NOMO-1 treated with dmso at 0.1 percent for 144 hours (cell line): ENCODE measurements at regions not wholly inside any gene's neighbourhood (a gene's known extent, or its start where the extent isn't known, plus 50 kb on each side); places are given as distances from the start of the nearest gene placed in this dataset.

Experiments used
- DNase-seq: peaks from one replicate; lab custom pipeline; 2025; ENCODE audit not compliant: unreplicated experiment; lab: John Stamatoyannopoulos, UW

GRCh38 chr2:35023545-35023944 is 1332.0 kb upstream of the CRIM1 start:
- DNase-seq = no peak

- DNase-seq = no peak
Observed at GRCh38 chr2:35000453-35000852, 1355.1 kb upstream of the CRIM1 start.

DNA sequence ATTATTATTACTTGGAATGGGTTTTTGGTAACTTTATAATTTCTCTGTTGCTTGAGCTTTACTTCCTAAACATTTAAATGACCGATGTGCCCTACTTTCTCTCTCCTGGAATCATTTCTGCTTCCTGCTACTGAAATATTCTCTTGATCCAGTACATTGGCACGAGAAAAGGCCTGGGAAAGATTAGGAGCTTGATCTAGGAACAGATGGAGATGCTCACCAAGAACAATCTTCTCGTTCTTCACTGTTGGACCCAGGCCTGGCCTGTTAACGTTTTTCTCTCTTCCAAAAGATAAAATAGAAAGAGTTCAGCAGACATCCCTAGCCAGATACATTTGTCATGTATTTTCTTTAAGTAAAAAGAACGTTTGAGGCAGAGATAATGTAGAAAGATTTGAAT is 1356.8 kb upstream of the CRIM1 start:
- no peak for DNase-seq

DNA sequence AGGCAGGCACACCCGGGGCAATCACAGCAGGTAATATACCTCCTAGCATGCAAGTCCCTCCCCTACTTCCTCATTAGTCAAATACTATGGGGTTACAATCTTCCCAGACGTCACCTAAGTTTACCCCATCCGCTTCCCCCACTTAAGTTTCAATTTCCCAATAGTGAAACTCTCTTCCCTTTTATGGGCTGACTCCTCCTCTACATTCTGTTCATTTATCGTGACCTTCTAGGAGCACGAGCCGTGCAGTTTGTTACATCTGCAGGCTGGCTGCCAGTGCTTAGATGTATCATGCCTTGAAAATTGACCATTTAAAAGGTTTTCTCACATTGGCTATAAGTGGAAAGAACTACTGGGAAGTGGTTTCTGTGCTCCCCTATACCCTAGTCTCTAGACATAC is 1357.8 kb upstream of the CRIM1 start:
- peak; percentile 73 for DNase-seq

- DNase-seq = no peak
Observed at GRCh38 chr2:34995196-34995595, 1360.4 kb upstream of the CRIM1 start.

DNA sequence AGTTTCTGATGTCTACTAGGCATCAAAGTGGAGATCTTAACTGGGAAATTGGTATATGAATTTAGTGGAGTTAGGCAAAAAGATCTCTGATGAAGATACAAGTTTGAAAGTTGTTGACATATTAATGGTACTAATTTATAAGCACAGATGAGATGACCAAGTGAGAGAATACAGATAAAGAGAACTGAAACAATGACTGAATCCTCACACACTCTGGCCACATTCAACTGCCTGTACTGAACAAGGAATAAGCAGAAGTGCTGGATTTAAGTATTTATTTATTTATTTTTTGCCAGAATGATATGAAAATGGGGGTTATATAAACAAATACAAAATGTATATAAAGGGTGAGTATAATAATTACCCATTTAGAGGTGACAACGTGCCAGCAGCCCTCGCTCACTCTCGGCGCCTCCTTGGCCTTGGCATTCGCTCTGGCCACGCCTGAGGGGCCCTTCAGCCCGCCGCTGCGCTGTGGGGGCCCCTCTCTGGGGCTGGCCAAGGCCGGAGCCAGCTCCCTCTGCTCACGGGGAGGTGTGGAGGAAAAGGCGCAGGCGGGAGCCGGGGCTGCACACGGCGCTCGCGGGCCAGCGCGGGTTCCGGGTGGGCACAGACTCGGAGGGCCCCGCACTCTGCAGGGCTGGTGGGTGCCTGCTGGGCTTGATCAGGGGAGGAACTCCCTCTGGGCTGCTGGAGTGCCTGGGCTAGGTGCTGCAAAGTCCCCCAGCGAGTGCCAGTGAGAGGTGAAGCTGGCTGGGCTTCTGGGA is 1363.9 kb upstream of the CRIM1 start:
- peak; percentile 6 for DNase-seq

DNA sequence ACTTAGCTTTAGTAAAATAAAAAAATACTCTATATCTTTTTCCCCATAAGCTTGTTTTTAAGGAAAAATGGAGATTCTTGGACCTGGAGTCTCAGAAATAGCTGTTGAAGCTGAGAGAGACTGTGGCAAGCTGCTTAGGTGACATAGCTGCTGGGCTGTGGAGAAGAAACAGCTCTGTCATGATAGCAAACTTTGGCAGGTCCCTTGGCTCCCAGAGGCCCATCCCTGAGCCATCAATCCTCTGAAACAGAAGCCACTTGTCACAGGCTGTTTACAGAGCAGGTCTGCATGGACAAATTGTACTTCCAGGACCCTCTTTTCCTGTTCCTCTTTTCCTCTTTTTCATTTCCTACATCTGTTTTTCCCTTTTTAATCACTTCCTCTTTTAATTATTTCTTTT is 1370.1 kb upstream of the CRIM1 start:
- no peak for DNase-seq

DNA sequence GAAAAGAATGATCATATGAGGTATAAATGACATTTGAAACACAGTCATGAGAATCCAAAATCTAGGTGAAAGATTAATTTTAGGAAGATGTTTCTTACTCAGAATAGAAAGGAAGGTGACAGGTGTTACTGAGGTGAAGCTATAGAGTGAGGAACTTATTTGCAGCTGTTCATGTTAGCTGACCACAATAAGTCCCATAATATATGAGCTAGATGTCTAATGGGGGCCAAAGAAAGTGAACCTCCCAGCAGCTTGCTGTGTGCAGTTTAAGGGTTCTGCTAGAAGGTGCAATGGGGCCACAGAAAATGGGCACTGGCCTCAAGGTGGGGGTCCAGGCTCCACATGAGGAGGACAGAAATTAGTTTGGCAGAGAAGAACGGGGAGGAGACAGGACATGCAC is 1374.9 kb upstream of the CRIM1 start:
- DNase-seq = no peak

GRCh38 chr2:34979148-34979547 is 1376.4 kb upstream of the CRIM1 start:
- no peak for DNase-seq

DNA sequence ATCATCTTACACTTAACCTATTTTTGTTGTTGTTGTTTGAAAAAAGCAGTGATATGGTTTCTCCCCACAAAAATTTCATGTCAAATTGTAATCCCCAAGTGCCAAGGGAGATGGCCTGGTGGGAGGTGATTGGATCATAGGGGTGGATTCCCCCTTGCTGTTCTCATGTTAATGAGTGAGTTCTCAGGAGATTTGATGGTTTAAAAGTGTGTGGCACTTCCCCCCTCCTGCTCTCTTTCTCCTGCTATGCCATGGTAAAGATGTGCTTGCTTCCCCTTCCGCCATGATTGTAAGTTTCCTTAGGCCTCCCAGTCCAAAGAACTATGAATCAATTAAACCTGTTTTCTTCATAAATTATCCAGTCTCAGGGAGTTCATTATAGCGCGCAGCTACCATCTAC is 1362.7 kb upstream of the FAM98A start:
- no peak for DNase-seq

GRCh38 chr2:34954758-34955157 is 1355.7 kb upstream of the FAM98A start:
- DNase-seq = no peak

DNA sequence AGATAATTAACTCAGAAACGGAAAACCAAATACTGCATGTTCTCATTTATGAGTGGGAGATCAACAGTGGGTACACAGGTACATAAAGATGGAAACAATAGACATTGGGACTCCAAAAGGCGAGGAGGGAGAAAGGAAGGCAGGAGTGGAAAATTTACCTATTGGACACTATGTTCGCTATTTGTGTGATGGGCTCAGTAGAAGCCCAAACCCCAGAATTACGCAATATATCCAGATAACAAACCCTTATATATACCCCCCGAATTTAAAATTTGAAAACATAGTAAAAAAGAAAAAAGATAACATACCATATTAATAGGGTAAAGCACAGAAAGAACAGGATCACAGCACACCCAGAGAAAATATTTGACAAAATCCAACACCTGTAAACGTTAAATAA is 1351.7 kb upstream of the FAM98A start:
- DNase-seq = no peak

- DNase-seq = no peak
Observed at GRCh38 chr2:34949316-34949715, 1350.2 kb upstream of the FAM98A start.

GRCh38 chr2:34936089-34936488 is 1337.0 kb upstream of the FAM98A start:
- no peak for DNase-seq

GRCh38 chr2:34912084-34912483 is 1313.0 kb upstream of the FAM98A start:
- no peak for DNase-seq

DNA sequence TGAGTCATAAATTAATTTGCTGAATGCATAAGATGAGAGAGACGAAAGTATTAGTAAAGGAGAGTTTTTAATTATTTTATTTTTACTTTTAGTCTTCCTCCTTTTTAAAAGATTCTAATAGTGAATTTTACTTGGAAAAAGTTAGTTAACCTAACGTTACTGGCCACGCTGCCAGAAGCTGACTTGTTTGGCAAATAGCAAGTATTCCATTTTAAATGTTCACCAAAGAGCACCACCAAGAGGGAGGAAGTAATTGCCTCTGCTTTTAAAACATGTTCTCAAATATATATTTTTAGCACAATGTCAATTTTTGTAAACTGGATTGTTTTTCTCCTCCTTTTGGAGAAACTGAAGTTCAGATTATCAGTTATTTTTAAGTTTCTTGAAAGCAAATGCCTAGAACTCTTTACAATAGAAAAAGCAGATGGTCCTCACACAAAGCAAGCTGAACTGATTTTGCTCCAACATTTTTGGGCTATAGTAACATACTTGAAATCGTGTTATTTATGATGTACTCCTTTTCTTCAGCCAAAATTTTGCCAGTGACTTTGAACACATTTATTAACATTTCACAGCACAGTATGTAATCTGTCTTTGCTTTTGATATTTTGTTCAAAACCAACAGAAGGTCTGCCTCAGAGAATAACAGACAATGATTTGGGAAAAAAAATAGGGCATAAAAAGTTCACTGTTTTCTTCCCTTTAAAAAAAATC is 1311.0 kb upstream of the FAM98A start:
- DNase-seq = no peak

GRCh38 chr2:34907812-34908211 is 1308.7 kb upstream of the FAM98A start:
- no peak for DNase-seq

GRCh38 chr2:34901739-34902138 is 1302.6 kb upstream of the FAM98A start:
- DNase-seq = no peak

DNA sequence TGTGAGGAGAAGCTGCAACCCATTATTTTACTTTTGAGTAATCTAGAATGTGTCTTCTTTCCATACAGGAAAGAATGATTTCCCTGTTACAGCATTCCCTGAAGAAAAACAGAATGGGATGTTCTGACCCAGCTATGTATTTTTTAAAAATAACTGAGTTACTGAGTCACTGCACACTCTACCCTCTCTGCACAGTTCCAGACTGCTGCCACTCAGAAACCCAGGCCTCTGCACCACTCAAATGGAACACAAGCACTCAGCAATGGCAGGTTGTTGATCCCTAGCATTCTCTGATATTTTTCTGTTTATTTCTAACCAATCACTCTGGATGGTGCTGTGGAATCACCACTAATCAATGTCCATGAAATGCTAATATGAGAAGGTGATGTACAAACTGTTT is 1300.0 kb upstream of the FAM98A start:
- no peak for DNase-seq

DNA sequence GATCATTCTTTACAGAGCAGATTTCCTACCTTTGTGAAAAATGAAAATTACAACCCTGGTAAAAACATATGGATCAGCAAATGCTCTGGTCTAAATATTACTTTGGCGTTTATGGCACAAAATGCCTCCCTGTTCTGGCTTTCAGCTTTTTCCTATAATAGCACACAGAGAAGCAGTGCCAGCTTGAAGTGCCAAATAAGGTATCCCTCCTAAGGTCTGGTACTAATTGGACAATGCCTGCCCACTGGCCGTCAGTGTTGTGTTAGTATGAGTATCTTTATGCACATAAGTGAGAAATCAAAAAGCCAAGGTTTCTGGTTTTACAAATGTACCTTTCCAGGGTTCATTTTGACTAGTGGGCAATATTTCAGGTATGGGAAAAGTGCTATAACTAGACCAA is 1293.7 kb upstream of the FAM98A start:
- DNase-seq = no peak

DNA sequence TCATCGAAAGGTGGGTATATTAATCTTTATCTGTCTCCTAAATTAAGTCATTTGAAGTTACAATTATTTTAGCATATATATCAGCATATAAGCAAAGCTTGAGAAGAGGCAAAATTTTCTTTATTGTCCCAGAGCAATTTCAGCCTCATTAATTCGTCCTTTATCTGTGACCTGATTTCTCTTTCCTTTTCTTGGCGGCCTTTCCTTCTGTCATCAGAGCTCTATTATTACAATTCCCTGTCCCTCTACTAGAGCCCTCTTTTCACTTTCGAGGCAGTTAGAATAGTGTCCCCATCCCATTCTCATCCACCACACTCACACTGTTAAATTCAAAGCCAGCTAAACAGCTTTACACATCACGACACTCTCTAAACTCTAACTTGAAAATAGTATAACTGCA is 1293.2 kb upstream of the FAM98A start:
- no peak for DNase-seq

GRCh38 chr2:34875091-34875745 is 1276.1 kb upstream of the FAM98A start:
- DNase-seq = no peak
